MM.1S (cell line): ENCODE measurements at regions not wholly inside any gene's neighbourhood (a gene's known extent, or its start where the extent isn't known, plus 50 kb on each side); places are given as distances from the start of the nearest gene placed in this dataset.
A peak's percentile ranks its signal among the peaks of the same experiment; 100 is the strongest.

ENCODE experiments used
- DNase-seq: peaks from one replicate; pipeline ENCODE4 v3.0.0-alpha.2; 2015
- H2AFZ ChIP-seq: fragments of 300-600 bp; sonication (generic); 2 replicates; pipeline ENCODE4 v1.6.0; 2016; ENCODE audit warnings: antibody characterized with exemption, low read length
- H3F3A ChIP-seq: fragments of 300-600 bp; sonication (generic); 2 replicates; pipeline ENCODE4 v1.6.1; 2016; ENCODE audit warnings: mild to moderate bottlenecking, antibody characterized with exemption, low read length, moderate library complexity, mixed read lengths; ENCODE audit not compliant: insufficient read depth
- H3K27ac ChIP-seq: fragments of 300-600 bp; sonication (generic); 2 replicates; pipeline ENCODE4 v1.5.1; 2016; ENCODE audit warnings: mild to moderate bottlenecking, low read length
- H3K27me3 ChIP-seq: fragments of 300-600 bp; sonication (generic); replicated peaks from 2 replicates; pipeline ENCODE4 v1.6.0; 2016; ENCODE audit warnings: low read length; ENCODE audit not compliant: insufficient read depth
- H3K36me3 ChIP-seq: fragments of 300-600 bp; sonication (generic); replicated peaks from 2 replicates; pipeline ENCODE4 v1.6.1; 2016; ENCODE audit warnings: mild to moderate bottlenecking, low read length, mixed read lengths; ENCODE audit not compliant: insufficient read depth
- H3K4me1 ChIP-seq: fragments of 300-600 bp; sonication (generic); 2 replicates; pipeline ENCODE4 v1.6.1; 2016; ENCODE audit warnings: low read length, mixed read lengths
- H3K4me2 ChIP-seq: fragments of 300-600 bp; sonication (generic); 2 replicates; pipeline ENCODE4 v1.6.0; 2016; ENCODE audit warnings: low read depth, low read length
- H3K4me3 ChIP-seq: fragments of 300-600 bp; sonication (generic); 2 replicates; pipeline ENCODE4 v1.5.1; 2016; ENCODE audit warnings: low read length, mixed read lengths
- H3K79me2 ChIP-seq: fragments of 300-600 bp; sonication (generic); 2 replicates; pipeline ENCODE4 v1.6.1; 2016; ENCODE audit warnings: mixed run types, low read length, mixed read lengths
- H3K9ac ChIP-seq: fragments of 300-600 bp; sonication (generic); 2 replicates; pipeline ENCODE4 v1.6.1; 2016; ENCODE audit warnings: low read length, mixed read lengths
- H3K9me2 ChIP-seq: fragments of 300-600 bp; sonication (generic); replicated peaks from 2 replicates; pipeline ENCODE4 v1.6.1; 2016; ENCODE audit warnings: mild to moderate bottlenecking, low read length, mixed read lengths; ENCODE audit not compliant: insufficient read depth
- H3K9me3 ChIP-seq: fragments of 300-600 bp; sonication (generic); replicated peaks from 2 replicates; pipeline ENCODE4 v1.6.1; 2016; ENCODE audit warnings: mild to moderate bottlenecking, low read length, mixed read lengths; ENCODE audit not compliant: insufficient read depth
- H4K20me1 ChIP-seq: fragments of 300-600 bp; sonication (generic); 2 replicates; pipeline ENCODE4 v1.6.1; 2016; ENCODE audit warnings: mild to moderate bottlenecking, low read length, moderate library complexity, mixed read lengths; ENCODE audit not compliant: insufficient read depth
- EZH2 ChIP-seq: fragments of 300-600 bp; sonication (generic); optimal IDR thresholded peaks from 2 replicates; pipeline ENCODE3; 2017; ENCODE audit warnings: low read depth, mild to moderate bottlenecking, antibody characterized with exemption, low read length, mixed read lengths
- EZH2phosphoT487 ChIP-seq: fragments of 300-600 bp; sonication (generic); IDR thresholded peaks from 2 replicates; pipeline ENCODE4 v1.6.1; 2018; ENCODE audit warnings: antibody characterized with exemption, low read length
- TF ChIP-seq, protein P1 (sequence below): fragments of 300-600 bp; sonication (generic); IDR thresholded peaks from 2 replicates; pipeline ENCODE4 v1.5.1; 2016; ENCODE audit warnings: antibody characterized with exemption, low read length, mixed read lengths

DNA sequence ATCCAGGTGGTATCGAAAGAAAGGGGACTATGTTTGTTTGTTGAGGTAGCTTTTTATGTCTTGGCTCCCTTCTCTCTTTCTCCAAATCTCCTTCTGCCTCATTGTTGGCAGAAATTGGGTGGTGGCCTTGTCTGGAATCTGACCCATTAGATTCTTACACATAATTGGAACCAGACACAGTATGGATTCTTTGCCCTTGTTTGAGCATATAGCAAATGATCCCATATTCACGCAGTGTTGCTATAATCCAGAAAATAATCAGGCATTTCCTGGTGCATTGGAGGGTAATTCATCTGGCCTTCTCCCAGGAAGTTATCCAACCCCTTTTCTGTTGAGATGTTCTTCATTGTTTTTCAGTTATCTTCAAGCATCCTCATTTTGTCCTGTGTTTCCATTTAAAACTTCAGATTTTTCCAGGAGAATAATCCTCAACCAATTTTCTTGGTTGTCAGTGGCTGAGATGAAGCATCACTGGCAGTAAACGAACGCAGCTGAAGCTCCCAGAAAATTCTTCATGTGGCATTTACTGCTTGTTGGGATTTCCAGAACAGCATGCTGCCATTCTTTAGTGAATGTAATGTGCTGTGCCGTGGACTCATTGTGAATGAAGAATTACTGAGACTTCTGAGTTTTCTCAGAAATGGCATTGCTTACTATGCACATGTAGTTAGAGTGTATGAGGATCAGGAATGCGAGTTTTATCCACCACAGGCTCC is 70.5 kb upstream of the NTRK2 start:
- Histone ChIP-seq H3K9me2 (no peaks in the 10 kb centered on the region), H3K4me2 (no peak overlapping the region), H3K9ac (no peak overlapping the region), H3K27me3 (no peaks in the 10 kb centered on the region), H3K79me2 (no peaks in the 10 kb centered on the region), H3K4me3 (no peak overlapping the region), H3K4me1 (peaks cover 22% of the 10 kb centered on the region), H3K36me3 (no peaks in the 10 kb centered on the region), H4K20me1 (no peaks in the 10 kb centered on the region), H3F3A (peaks cover 7% of the 10 kb centered on the region; the same call in 1 of the 2 replicates), H2AFZ (no peak overlapping the region), H3K9me3 (no peaks in the 10 kb centered on the region), H3K27ac (no peak overlapping the region)
- TF ChIP-seq EZH2 (no peak), EZH2phosphoT487 (no peak)
- TF ChIP-seq, protein P1, sequence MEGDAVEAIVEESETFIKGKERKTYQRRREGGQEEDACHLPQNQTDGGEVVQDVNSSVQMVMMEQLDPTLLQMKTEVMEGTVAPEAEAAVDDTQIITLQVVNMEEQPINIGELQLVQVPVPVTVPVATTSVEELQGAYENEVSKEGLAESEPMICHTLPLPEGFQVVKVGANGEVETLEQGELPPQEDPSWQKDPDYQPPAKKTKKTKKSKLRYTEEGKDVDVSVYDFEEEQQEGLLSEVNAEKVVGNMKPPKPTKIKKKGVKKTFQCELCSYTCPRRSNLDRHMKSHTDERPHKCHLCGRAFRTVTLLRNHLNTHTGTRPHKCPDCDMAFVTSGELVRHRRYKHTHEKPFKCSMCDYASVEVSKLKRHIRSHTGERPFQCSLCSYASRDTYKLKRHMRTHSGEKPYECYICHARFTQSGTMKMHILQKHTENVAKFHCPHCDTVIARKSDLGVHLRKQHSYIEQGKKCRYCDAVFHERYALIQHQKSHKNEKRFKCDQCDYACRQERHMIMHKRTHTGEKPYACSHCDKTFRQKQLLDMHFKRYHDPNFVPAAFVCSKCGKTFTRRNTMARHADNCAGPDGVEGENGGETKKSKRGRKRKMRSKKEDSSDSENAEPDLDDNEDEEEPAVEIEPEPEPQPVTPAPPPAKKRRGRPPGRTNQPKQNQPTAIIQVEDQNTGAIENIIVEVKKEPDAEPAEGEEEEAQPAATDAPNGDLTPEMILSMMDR, result no peak
- DNase-seq, result no peak

DNA sequence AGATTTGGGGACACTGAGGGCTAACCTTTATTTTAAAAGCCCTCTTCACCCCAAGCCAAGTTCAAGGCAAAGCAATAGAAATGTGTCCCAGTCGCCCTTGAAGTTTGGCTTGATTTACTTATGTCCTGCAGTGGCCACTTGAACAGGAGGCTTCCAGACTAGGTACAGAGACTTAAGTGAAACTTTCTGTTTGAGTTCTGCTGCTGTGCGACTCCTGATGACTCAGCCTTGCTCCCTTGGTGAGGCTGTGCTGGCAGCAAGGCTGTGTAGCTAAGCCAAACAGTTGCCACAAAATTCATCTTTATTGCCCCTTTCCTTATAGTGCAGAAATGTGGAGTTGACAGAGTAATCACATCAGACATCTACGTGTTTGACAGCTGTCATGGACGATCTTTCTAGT is 68.8 kb upstream of the NTRK2 start:
- no peaks in the 10 kb centered on the region for H3K79me2 ChIP-seq
- no peaks in the 10 kb centered on the region for H3K27me3 ChIP-seq
- H3K9me3 ChIP-seq, result no peaks in the 10 kb centered on the region
- no peak overlapping the region for H3K4me3 ChIP-seq
- DNase-seq, result peak; percentile 66
- peaks cover 22% of the 10 kb centered on the region for H3K4me1 ChIP-seq
- no peak overlapping the region; the same call in 1 of the 2 replicates for H3K27ac ChIP-seq
- H3K9me2 ChIP-seq, result no peaks in the 10 kb centered on the region
- H3K36me3 ChIP-seq, result no peaks in the 10 kb centered on the region
- H3K9ac ChIP-seq, result no peak overlapping the region
- TF ChIP-seq EZH2phosphoT487 (no peak), EZH2 (no peak)
- TF ChIP-seq, protein P1, result no peak
- H4K20me1 ChIP-seq, result no peaks in the 10 kb centered on the region
- H3F3A ChIP-seq, result peaks cover 7% of the 10 kb centered on the region; the same call in 1 of the 2 replicates
- peak overlapping the region; percentile 22; the same call in 1 of the 2 replicates for H3K4me2 ChIP-seq
- peak overlapping the region; percentile 39; the same call in 1 of the 2 replicates for H2AFZ ChIP-seq

DNA sequence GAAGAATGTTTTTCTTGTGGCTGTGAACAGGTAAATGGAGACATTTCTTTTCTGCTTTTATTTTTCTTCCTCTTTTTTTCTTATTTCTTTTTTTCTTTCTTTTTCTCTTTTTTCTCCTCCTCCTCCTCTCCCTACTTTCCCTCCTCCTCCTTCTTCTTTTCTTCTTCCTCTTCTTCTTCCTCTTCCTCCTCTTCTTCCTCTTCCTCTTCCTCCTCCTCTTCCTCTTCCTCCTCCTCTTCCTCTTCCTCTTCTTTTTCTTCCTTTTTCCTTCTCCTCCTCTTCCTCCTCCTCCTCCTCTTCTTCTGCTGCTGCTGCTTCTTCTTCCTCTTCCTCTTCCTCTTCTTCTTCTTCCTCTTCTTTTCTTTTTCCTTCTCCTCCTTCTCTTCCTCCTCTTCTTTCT is 65.3 kb upstream of the NTRK2 start:
- Histone ChIP-seq H3K79me2 (no peaks in the 10 kb centered on the region), H2AFZ (no peak overlapping the region)
- TF ChIP-seq, protein P1, result no peak
- TF ChIP-seq EZH2 (no peak), EZH2phosphoT487 (no peak)

More for the DNA sequence above, 65.3 kb upstream of the NTRK2 start:
- Histone ChIP-seq H3K4me1 (peaks cover 10% of the 10 kb centered on the region), H3K9ac (no peak overlapping the region), H3K9me3 (no peaks in the 10 kb centered on the region), H3K4me3 (no peak overlapping the region), H4K20me1 (no peaks in the 10 kb centered on the region), H3K36me3 (no peaks in the 10 kb centered on the region), H3K4me2 (no peak overlapping the region), H3K27me3 (no peaks in the 10 kb centered on the region), H3K9me2 (no peaks in the 10 kb centered on the region), H3F3A (no peaks in the 10 kb centered on the region), H3K27ac (no peak overlapping the region)
- no peak for DNase-seq
